Upper lobe of left lung (tissue), 4 donors: ENCODE measurements at regions not wholly inside any gene's neighbourhood (a gene's known extent, or its start where the extent isn't known, plus 50 kb on each side); places are given as distances from the start of the nearest gene placed in this dataset.
A peak's percentile ranks its signal among the peaks of the same experiment; 100 is the strongest.

Source experiments
- EP300 ChIP-seq, 4 donors: sonication (generic); formaldehyde crosslinking; IDR thresholded peaks; one replicate each; pipeline ENCODE4 v1.5.1; 2017; ENCODE audit warnings: antibody characterized with exemption in 4 of 4, control low read depth in 2 of 4
- POLR2A ChIP-seq, 4 donors: fragments of 450-650 bp; IDR thresholded peaks; one replicate each; pipeline ENCODE4 v1.5.1; 2016 to 2017; ENCODE audit warnings: antibody characterized with exemption in 4 of 4, mild to moderate bottlenecking in 2 of 4
- TF ChIP-seq, protein P1 (sequence below), 6 experiments: fragments of 450-650 bp in 4 of 6; fragments of 200-600 bp in 2 of 6; sonication (generic) in 2 of 6; IDR thresholded peaks; one replicate each; pipeline ENCODE4 v1.5.1; 2016 to 2019; ENCODE audit warnings: antibody characterized with exemption in 6 of 6

DNA sequence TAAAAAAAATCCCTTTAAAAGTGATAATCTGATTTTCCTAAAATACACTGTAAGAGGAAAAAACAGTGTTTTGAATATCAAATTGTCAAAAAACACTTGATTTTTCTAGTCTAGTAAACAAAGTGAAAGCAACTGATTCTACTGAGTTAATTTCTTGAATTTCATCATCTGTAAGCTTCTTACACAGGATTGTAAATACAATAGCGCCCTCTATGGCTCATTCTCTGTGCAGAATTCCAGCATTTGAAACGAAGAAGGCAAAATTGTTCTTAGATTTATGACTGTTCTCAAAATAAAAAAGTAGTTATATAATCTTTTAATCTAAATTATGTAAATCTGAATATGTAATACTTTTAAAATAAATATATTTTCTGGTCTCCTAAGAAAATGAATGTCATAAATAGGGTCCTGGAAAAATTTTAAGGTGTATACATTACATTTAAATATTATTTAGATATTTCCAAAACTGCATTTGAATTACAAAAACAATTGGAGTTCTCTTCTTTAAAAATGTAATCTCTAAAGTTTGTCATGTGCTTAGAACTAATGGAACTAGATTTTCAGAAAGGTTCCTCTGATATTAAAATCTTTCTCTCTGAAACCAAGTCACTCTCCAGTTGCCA is 176.9 kb upstream of the MC4R start:
- TF ChIP-seq, protein P1, sequence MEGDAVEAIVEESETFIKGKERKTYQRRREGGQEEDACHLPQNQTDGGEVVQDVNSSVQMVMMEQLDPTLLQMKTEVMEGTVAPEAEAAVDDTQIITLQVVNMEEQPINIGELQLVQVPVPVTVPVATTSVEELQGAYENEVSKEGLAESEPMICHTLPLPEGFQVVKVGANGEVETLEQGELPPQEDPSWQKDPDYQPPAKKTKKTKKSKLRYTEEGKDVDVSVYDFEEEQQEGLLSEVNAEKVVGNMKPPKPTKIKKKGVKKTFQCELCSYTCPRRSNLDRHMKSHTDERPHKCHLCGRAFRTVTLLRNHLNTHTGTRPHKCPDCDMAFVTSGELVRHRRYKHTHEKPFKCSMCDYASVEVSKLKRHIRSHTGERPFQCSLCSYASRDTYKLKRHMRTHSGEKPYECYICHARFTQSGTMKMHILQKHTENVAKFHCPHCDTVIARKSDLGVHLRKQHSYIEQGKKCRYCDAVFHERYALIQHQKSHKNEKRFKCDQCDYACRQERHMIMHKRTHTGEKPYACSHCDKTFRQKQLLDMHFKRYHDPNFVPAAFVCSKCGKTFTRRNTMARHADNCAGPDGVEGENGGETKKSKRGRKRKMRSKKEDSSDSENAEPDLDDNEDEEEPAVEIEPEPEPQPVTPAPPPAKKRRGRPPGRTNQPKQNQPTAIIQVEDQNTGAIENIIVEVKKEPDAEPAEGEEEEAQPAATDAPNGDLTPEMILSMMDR (IDR thresholded peaks at IDR 0.05) = peak in 5 of 6 experiments; percentile 47 to 61 (median 50)
- TF ChIP-seq POLR2A (IDR thresholded peaks at IDR 0.05) (no peak), EP300 (IDR thresholded peaks at IDR 0.05) (no peak)
